ENCODE measurements at regions not wholly inside any gene's neighbourhood (a gene's known extent, or its start where the extent isn't known, plus 50 kb on each side); places are given as distances from the start of the nearest gene placed in this dataset.

GRCh38 chr6:14393910-14394309, 276.3 kb downstream of the CD83 start:
- no peak for DNase-seq (ENCODE audit: low read depth in 2 of 2)
- Histone ChIP-seq H3K4me3 (replicated peaks in 1 of 4; ENCODE audit: control extremely low read depth in 1 of 4, insufficient read depth in 1 of 4, low read depth in 3 of 4, low read length in 4 of 4) (no peak overlapping the region), H3K27ac (ENCODE audit: insufficient read depth, low read length) (no peak overlapping the region), H3K79me2 (ENCODE audit: control insufficient read depth, insufficient read depth, low read length) (no peaks in the 10 kb centered on the region), H3K27me3 (ENCODE audit: control insufficient read depth, insufficient read depth, low read length) (no peaks in the 10 kb centered on the region), H3K9ac (ENCODE audit: insufficient read depth, low read length) (no peak overlapping the region), H2AFZ (ENCODE audit: low read length) (no peak overlapping the region), H3K4me1 (ENCODE audit: control insufficient read depth, extremely low read depth, insufficient read depth, low read length) (no peaks in the 10 kb centered on the region), H3K4me2 (ENCODE audit: extremely low read depth, insufficient read depth, low read length) (no peak overlapping the region), H3K9me3 (ENCODE audit: control insufficient read depth, insufficient read depth, low read depth, low read length) (no peaks in the 10 kb centered on the region), H3K36me3 (ENCODE audit: control insufficient read depth, insufficient read depth, low read length) (no peaks in the 10 kb centered on the region), H4K20me1 (ENCODE audit: control insufficient read depth, extremely low read depth, insufficient read depth, low read length) (no peaks in the 10 kb centered on the region)
- TF ChIP-seq EZH2 (IDR thresholded peaks at IDR 0.05; ENCODE audit: low read length, missing control alignments): no peak
- TF ChIP-seq, protein P1, sequence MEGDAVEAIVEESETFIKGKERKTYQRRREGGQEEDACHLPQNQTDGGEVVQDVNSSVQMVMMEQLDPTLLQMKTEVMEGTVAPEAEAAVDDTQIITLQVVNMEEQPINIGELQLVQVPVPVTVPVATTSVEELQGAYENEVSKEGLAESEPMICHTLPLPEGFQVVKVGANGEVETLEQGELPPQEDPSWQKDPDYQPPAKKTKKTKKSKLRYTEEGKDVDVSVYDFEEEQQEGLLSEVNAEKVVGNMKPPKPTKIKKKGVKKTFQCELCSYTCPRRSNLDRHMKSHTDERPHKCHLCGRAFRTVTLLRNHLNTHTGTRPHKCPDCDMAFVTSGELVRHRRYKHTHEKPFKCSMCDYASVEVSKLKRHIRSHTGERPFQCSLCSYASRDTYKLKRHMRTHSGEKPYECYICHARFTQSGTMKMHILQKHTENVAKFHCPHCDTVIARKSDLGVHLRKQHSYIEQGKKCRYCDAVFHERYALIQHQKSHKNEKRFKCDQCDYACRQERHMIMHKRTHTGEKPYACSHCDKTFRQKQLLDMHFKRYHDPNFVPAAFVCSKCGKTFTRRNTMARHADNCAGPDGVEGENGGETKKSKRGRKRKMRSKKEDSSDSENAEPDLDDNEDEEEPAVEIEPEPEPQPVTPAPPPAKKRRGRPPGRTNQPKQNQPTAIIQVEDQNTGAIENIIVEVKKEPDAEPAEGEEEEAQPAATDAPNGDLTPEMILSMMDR (conservative IDR thresholded peaks at IDR 0.05 in 1 of 2, IDR thresholded peaks at IDR 0.05 in 1 of 2; ENCODE audit: low read depth in 1 of 2, low read length in 2 of 2): no peak

DNA sequence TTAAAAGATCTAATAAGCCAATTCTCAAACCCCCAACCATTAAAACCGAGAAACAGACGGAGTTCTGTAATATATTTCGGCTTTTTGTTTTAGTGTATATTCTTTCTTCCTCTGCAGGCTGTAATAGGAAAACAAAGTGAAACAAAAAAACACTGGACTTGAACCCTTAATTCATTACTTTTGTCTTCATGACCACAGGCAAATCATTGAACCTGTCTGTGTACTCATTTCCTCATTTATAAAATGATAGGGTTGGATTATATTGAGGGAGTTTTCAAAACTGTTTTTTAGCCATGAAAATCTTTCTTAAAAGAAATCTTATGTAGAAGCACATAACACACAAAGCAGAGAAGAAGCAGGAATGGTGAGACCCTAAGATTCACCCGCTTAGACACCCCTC, 278.8 kb downstream of the CD83 start:
- TF ChIP-seq EZH2 (IDR thresholded peaks at IDR 0.05; ENCODE audit: low read length, missing control alignments): no peak
- TF ChIP-seq, protein P1 (conservative IDR thresholded peaks at IDR 0.05 in 1 of 2, IDR thresholded peaks at IDR 0.05 in 1 of 2; ENCODE audit: low read depth in 1 of 2, low read length in 2 of 2): no peak
- no peaks in the 10 kb centered on the region for H3K36me3 ChIP-seq (ENCODE audit: control insufficient read depth, insufficient read depth, low read length)
- no peak overlapping the region for H3K4me3 ChIP-seq (replicated peaks in 1 of 4; ENCODE audit: control extremely low read depth in 1 of 4, insufficient read depth in 1 of 4, low read depth in 3 of 4, low read length in 4 of 4)
- no peak overlapping the region for H2AFZ ChIP-seq (ENCODE audit: low read length)
- H3K79me2 ChIP-seq (ENCODE audit: control insufficient read depth, insufficient read depth, low read length): no peaks in the 10 kb centered on the region
- DNase-seq (ENCODE audit: low read depth in 2 of 2): no peak
- H3K27me3 ChIP-seq (ENCODE audit: control insufficient read depth, insufficient read depth, low read length): no peaks in the 10 kb centered on the region
- H3K4me2 ChIP-seq (ENCODE audit: extremely low read depth, insufficient read depth, low read length): no peak overlapping the region
- H3K4me1 ChIP-seq (ENCODE audit: control insufficient read depth, extremely low read depth, insufficient read depth, low read length): no peaks in the 10 kb centered on the region
- no peaks in the 10 kb centered on the region for H3K9me3 ChIP-seq (ENCODE audit: control insufficient read depth, insufficient read depth, low read depth, low read length)
- H3K9ac ChIP-seq (ENCODE audit: insufficient read depth, low read length): no peak overlapping the region
- H3K27ac ChIP-seq (ENCODE audit: insufficient read depth, low read length): no peak overlapping the region
- no peaks in the 10 kb centered on the region for H4K20me1 ChIP-seq (ENCODE audit: control insufficient read depth, extremely low read depth, insufficient read depth, low read length)

DNA sequence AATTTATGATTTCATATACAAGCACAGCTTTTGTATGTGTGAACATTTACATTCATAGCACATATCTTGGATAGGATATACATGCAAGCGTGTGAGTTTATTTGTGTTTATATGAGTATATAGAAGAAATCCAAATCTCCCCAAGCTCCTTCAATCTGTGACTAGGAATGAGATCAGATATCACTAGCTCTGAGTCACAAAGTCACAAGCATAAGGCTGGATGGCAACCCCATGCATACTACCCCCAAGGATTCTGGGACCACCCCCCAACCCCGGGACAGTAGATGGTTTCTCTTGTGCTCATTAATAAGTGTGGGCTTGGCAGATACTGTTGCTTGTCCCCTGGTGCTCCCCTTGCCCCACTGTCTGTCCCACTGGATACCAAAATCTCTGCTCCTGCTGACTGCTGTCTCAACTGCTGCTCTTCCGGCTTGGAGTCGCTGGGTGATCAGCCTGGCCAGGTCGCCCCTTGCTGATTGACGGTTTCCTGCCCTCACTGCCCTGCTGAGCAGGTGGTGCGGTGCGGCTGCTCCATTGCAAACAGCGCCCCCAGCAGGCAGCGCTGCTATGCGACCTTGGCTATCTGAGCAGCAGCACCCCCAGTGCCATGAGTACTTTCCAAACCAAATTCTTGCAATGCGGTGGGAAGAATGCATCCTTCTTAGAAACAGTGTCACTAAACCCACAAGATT, 279.4 kb downstream of the CD83 start:
- peak; percentile 26 to 54 for DNase-seq (ENCODE audit: low read depth in 2 of 2)
- no peak overlapping the region for H3K27ac ChIP-seq (ENCODE audit: insufficient read depth, low read length)
- H3K36me3 ChIP-seq (ENCODE audit: control insufficient read depth, insufficient read depth, low read length): no peaks in the 10 kb centered on the region
- no peak overlapping the region for H3K9ac ChIP-seq (ENCODE audit: insufficient read depth, low read length)
- H2AFZ ChIP-seq (ENCODE audit: low read length): no peak overlapping the region
- peak overlapping the region; percentile 44 for H3K4me2 ChIP-seq (ENCODE audit: extremely low read depth, insufficient read depth, low read length)
- no peaks in the 10 kb centered on the region for H3K4me1 ChIP-seq (ENCODE audit: control insufficient read depth, extremely low read depth, insufficient read depth, low read length)
- H3K27me3 ChIP-seq (ENCODE audit: control insufficient read depth, insufficient read depth, low read length): no peaks in the 10 kb centered on the region
- H3K79me2 ChIP-seq (ENCODE audit: control insufficient read depth, insufficient read depth, low read length): no peaks in the 10 kb centered on the region
- no peaks in the 10 kb centered on the region for H3K9me3 ChIP-seq (ENCODE audit: control insufficient read depth, insufficient read depth, low read depth, low read length)
- TF ChIP-seq EZH2 (IDR thresholded peaks at IDR 0.05; ENCODE audit: low read length, missing control alignments): no peak
- TF ChIP-seq, protein P1 (conservative IDR thresholded peaks at IDR 0.05 in 1 of 2, IDR thresholded peaks at IDR 0.05 in 1 of 2; ENCODE audit: low read depth in 1 of 2, low read length in 2 of 2): peak; percentile 25 to 47
- no peak overlapping the region for H3K4me3 ChIP-seq (replicated peaks in 1 of 4; ENCODE audit: control extremely low read depth in 1 of 4, insufficient read depth in 1 of 4, low read depth in 3 of 4, low read length in 4 of 4)
- H4K20me1 ChIP-seq (ENCODE audit: control insufficient read depth, extremely low read depth, insufficient read depth, low read length): no peaks in the 10 kb centered on the region
